ENCODE measurements at regions not wholly inside any gene's neighbourhood (a gene's known extent, or its start where the extent isn't known, plus 50 kb on each side); places are given as distances from the start of the nearest gene placed in this dataset.

- no peak overlapping the region for H3K9ac ChIP-seq (ENCODE audit: control insufficient read depth, extremely low read depth, insufficient read depth, low read length)
- no peak for DNase-seq (ENCODE audit: low read depth, low spot score)
- no peak overlapping the region for H3K4me2 ChIP-seq (ENCODE audit: control insufficient read depth, extremely low read depth, insufficient read depth, low read depth, low read length)
- peaks cover 6% of the 10 kb centered on the region for H3K9me3 ChIP-seq (ENCODE audit: control insufficient read depth, low read depth, low read length)
- no peaks in the 10 kb centered on the region for H3K4me1 ChIP-seq (ENCODE audit: control insufficient read depth, extremely low read depth, insufficient read depth, low read length)
- H3K27ac ChIP-seq (ENCODE audit: control insufficient read depth, insufficient read depth, low read length): no peak overlapping the region
- no peaks in the 10 kb centered on the region for H3K9me1 ChIP-seq (ENCODE audit: control insufficient read depth, extremely low read depth, insufficient read depth, low read length)
- dilution Hi-C loops (cut with MboI; ENCODE audit: extremely low pct_ligation_motif_present, low sequenced_read_pairs): no loop called here
- no peaks in the 10 kb centered on the region for H4K20me1 ChIP-seq (ENCODE audit: control insufficient read depth, extremely low read depth, insufficient read depth, low read length)
- TF ChIP-seq, protein P1, sequence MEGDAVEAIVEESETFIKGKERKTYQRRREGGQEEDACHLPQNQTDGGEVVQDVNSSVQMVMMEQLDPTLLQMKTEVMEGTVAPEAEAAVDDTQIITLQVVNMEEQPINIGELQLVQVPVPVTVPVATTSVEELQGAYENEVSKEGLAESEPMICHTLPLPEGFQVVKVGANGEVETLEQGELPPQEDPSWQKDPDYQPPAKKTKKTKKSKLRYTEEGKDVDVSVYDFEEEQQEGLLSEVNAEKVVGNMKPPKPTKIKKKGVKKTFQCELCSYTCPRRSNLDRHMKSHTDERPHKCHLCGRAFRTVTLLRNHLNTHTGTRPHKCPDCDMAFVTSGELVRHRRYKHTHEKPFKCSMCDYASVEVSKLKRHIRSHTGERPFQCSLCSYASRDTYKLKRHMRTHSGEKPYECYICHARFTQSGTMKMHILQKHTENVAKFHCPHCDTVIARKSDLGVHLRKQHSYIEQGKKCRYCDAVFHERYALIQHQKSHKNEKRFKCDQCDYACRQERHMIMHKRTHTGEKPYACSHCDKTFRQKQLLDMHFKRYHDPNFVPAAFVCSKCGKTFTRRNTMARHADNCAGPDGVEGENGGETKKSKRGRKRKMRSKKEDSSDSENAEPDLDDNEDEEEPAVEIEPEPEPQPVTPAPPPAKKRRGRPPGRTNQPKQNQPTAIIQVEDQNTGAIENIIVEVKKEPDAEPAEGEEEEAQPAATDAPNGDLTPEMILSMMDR (optimal IDR thresholded peaks at IDR 0.05 in 1 of 3, IDR thresholded peaks at IDR 0.05 in 1 of 3, conservative IDR thresholded peaks at IDR 0.05 in 1 of 3; ENCODE audit: extremely low read depth in 1 of 3, insufficient read depth in 2 of 3, low read length in 3 of 3): no peak
- no peak for TF ChIP-seq EZH2 (IDR thresholded peaks at IDR 0.05; ENCODE audit: low read length)
- H3K27me3 ChIP-seq (ENCODE audit: control insufficient read depth, extremely low read depth, insufficient read depth, low read length): peaks cover 23% of the 10 kb centered on the region
- no peak for FAIRE-seq
- H3K4me3 ChIP-seq (ENCODE audit: control insufficient read depth in 2 of 3, extremely low read depth in 1 of 3, insufficient read depth in 2 of 3, low read depth in 1 of 3, low read length in 3 of 3): no peak overlapping the region
- H3K36me3 ChIP-seq (ENCODE audit: control insufficient read depth in 2 of 2, extremely low read depth in 1 of 2, insufficient read depth in 2 of 2, low read length in 2 of 2): no peaks in the 10 kb centered on the region
- H2AFZ ChIP-seq (ENCODE audit: control insufficient read depth, low read length): no peak overlapping the region
- no peaks in the 10 kb centered on the region for H3K79me2 ChIP-seq (ENCODE audit: control insufficient read depth, insufficient read depth, low read length)
These were observed 148.6 kb downstream of the TWIST2 start for GRCh38 chr2:238996331-238997136.

GRCh38 chr2:238997137-238997390 lies 149.2 kb downstream of the TWIST2 start:
- H3K9ac ChIP-seq (ENCODE audit: control insufficient read depth, extremely low read depth, insufficient read depth, low read length): no peak overlapping the region
- H3K4me2 ChIP-seq (ENCODE audit: control insufficient read depth, extremely low read depth, insufficient read depth, low read depth, low read length): no peak overlapping the region
- peaks cover 6% of the 10 kb centered on the region for H3K9me3 ChIP-seq (ENCODE audit: control insufficient read depth, low read depth, low read length)
- no peak overlapping the region for H2AFZ ChIP-seq (ENCODE audit: control insufficient read depth, low read length)
- no peaks in the 10 kb centered on the region for H3K36me3 ChIP-seq (ENCODE audit: control insufficient read depth in 2 of 2, extremely low read depth in 1 of 2, insufficient read depth in 2 of 2, low read length in 2 of 2)
- no peaks in the 10 kb centered on the region for H3K4me1 ChIP-seq (ENCODE audit: control insufficient read depth, extremely low read depth, insufficient read depth, low read length)
- no peak for FAIRE-seq
- no peaks in the 10 kb centered on the region for H4K20me1 ChIP-seq (ENCODE audit: control insufficient read depth, extremely low read depth, insufficient read depth, low read length)
- no peaks in the 10 kb centered on the region for H3K9me1 ChIP-seq (ENCODE audit: control insufficient read depth, extremely low read depth, insufficient read depth, low read length)
- H3K4me3 ChIP-seq (ENCODE audit: control insufficient read depth in 2 of 3, extremely low read depth in 1 of 3, insufficient read depth in 2 of 3, low read depth in 1 of 3, low read length in 3 of 3): no peak overlapping the region
- peaks cover 18% of the 10 kb centered on the region for H3K27me3 ChIP-seq (ENCODE audit: control insufficient read depth, extremely low read depth, insufficient read depth, low read length)
- no peaks in the 10 kb centered on the region for H3K79me2 ChIP-seq (ENCODE audit: control insufficient read depth, insufficient read depth, low read length)
- dilution Hi-C loops (cut with MboI; ENCODE audit: extremely low pct_ligation_motif_present, low sequenced_read_pairs): no loop called here
- no peak for DNase-seq (ENCODE audit: low read depth, low spot score)
- TF ChIP-seq, protein P1 (optimal IDR thresholded peaks at IDR 0.05 in 1 of 3, IDR thresholded peaks at IDR 0.05 in 1 of 3, conservative IDR thresholded peaks at IDR 0.05 in 1 of 3; ENCODE audit: extremely low read depth in 1 of 3, insufficient read depth in 2 of 3, low read length in 3 of 3): no peak
- no peak for TF ChIP-seq EZH2 (IDR thresholded peaks at IDR 0.05; ENCODE audit: low read length)
- no peak overlapping the region for H3K27ac ChIP-seq (ENCODE audit: control insufficient read depth, insufficient read depth, low read length)

Measured in keratinocyte (primary cell).